DMS53 treated with DMSO at 0.1 percent for 48 hours (cell line): ENCODE measurements at regions not wholly inside any gene's neighbourhood (a gene's known extent, or its start where the extent isn't known, plus 50 kb on each side); places are given as distances from the start of the nearest gene placed in this dataset.
"Not testable (repeated sequence)": the region's sequence is repeated elsewhere in the genome, so short reads cannot be mapped to it uniquely, and the experiment has no call there.

Experiments used
- DNase-seq: peaks from one replicate; lab custom pipeline; 2025; ENCODE audit not compliant: unreplicated experiment; lab: John Stamatoyannopoulos, UW

DNA sequence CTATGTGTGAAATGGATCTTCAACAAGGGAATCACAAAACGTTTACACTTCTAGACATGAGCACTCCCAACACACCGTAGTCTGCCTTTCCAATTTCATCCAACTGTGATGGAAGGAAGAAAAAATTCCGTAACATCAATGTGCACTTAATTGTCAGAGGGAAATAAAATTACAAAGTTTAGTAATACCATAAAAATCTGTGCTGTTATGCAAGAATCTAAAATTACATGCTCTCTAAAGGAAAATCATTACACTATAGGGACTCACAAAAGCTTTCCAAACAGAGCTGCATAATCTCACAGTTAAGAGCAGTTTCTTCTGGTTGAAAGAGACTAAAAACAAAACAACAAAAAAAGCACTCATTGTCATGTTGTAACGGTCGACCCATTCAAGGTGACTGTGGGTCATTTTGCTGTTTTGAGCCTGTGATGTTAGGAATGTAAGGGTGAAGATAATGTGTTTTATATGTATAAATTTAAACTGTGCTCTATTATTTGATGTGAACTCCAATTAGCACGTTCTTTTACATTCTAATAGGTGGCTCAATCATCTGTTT lies 698.0 kb downstream of the TDRD15 start:
- no peak for DNase-seq

DNA sequence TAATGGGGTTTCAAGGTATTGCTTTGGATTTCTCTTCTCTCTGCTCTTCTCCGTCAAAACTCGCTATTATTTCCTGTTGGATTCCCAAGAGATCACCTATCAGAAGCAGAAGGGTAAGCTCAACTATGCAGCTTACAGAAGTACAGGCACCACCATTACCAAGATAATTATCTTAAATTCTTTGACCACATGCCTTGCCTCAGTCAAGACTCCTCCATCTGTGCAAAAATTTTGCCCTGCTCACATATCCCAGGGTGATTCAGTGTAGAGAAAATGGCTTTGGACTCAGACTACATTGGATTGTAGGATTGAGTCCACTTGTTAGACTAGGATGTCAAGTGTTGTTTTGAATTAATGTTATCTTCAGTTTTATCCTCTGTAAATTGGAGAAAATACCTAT lies 698.7 kb downstream of the TDRD15 start:
- DNase-seq = no peak

DNA sequence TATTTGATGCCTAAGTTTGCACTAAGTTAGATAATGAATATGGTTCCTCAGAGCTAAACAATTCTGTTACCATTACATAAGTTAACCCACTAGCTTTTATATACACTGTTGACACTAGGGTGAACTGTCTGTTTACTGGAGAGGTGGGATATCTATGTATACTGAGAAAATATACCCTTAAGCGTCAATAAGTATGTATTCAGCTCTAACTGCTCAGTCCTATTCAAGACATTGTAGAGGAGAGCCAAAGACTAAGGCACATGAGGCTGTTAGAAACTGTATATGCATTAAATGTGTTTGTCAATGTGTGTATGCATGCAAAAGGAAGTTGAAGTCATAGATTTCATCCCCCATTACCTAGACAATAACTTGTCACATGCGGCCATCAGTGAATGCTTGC lies 710.0 kb downstream of the TDRD15 start:
- DNase-seq = no peak

DNA sequence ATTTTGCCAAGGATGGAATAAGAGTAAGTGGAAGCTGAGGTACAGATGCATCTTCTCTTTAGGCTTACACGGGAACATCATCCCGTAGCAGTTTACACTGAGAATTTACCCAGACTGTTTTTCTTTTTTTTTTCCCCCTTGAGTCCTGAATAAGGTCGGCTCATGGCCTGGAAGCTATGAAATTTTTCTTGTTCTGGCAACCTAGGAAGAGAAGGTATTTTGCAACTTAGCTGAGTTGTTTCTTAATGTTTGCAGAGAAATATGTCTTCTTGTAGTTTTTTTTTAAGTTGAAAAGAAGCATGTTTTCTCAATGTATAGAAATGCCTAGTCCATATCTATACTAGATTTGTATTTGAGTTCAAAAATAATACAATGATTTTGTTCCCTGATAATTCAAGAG lies 712.5 kb downstream of the TDRD15 start:
- no peak for DNase-seq

DNA sequence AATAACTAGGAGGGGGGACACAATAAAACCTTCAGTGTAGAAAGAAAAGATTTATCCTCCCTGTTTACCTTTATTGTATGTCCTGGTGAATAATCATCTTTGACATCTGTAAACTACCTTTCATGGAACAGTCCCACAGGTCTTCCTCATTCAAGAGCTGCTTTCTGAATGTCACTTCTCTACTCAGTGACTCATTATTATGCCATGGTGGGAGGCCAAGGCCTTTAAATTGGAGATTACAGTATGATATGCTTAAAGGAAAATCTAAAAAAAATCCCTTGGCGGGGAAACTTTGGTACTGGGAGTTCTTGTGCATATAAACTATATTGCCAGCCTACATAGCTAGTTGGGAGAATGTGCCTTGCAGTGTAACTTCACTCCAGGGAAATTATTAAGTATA lies 713.0 kb downstream of the TDRD15 start:
- no peak for DNase-seq

DNA sequence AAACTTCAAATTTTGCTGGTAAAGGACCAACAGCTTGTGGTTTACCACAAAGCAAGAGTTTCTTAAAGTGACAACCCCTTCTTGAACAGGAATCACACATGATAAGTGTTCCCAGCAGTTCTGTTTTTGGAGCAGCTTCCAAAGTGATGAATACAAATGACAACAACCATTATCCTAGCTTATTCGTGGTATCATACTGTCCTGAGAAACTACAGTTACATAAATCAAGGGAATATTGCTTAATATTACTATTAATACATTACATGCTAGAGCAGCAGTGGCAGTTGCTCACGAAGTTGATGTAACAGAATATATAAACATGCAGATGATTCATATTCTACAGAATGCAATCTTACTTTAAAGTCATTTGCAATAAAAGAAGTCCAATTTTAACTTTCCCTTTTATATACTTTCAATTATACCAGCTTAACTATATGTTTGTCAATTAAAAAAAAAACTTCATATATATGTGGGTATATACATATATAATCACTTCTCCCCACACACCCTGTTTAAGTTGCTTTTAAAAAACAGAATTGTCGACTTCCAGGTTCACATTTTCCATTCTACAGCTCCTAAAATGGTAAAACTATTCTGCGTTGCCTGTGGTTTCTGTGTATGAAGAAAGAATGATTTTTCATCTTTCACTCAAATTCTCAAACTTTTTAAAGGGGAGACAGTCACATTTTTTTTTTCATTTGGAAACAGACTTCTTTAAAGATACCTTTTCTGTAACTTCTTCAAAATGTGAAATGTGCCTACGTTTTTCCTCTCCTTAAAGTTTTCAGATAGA lies 713.6 kb downstream of the TDRD15 start:
- DNase-seq = no peak

DNA sequence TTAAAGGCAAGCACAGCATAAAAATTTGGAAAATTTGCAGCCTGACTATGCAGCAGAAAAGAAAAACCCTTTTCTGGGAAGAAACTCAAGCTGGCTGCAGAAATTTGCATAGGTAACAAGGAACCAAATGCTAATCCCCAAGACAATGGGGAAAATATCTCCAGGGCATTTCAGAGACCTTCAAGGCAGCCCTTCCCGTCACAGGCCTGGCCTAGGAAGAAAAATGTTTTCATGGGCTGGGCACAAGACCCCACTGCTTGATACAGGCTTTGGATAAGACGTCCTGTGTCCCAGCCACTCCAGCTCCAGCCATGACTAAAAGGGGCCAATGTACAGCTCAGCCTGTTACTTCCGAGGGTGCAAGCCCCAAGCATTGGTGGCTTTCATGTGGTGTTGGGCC lies 717.6 kb downstream of the TDRD15 start:
- DNase-seq = no peak

DNA sequence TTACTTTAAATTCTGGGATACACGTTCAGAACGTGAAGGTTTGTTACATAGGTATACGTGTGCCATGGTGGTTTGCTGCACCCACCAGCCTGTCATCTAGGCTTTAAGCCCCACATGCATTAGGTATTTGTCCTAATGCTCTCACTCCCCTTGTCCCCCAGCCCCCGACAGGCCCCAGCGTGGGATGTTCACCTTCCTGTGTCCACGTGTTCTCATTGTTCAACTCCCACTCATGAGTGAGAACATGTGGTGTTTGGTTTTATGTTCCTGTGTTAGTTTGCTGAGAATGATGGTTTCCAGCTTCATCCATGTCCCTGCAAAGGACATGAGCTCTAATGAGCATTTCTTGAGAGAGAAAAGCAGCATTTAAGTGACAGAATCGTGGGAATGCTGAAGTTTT lies 726.6 kb downstream of the TDRD15 start:
- DNase-seq = not testable (repeated sequence)

DNA sequence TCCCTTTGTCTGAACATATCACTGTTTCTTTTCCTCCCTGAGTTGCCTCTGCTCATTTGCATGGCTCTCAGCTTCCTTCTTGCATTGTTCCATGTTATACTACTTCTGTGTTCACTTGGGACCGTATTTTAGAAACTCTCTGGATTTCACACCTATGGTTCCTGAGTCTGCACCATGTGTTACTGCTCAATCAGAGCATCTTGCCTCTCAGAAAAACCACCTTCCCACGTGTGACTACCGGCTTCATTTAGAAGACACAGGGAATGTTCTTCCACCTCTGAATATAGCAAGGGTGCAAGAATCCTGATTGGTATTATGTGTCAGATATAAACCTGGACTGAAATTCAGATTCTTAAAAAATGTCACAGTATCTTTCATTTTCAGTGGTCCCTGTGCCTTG lies 731.2 kb downstream of the TDRD15 start:
- no peak for DNase-seq

DNA sequence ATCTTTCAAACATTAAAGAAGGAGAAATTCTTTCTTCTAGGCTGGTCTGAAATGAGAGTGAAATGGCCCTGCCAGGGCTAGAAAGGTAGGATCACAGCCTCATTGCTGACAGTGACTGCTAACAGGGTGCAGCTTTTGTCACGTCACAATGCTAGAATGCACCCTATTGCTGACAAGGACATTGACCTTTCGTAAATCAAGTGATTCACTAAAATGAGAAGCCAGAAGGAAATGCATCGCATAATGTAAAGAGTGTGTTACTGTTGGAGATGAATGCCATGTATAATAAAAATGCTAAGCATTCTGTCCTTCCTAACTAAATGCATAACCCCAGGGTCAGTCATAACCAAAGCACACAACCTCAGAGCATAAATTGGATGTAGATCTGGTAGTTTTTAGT lies 732.9 kb downstream of the TDRD15 start:
- DNase-seq = no peak

DNA sequence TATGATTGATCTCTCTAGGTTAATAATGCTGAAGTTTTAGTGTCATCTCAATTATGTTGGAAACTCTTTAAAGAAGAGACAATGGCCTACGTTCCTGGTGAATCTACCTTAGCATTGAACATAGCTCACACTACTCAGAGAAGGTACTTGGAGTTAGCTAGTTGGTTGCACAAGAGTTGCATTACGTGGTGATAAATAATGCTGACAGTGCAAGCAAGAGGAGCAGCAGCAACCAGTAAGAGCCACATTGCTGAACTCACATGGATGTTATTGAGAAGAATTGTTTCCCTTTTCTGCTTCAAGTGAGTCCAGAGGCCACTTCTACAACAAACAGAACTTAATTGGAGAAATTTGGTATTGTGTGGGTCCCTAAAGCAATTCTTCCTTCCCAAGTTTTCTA lies 737.1 kb downstream of the TDRD15 start:
- peak; percentile 1 for DNase-seq

DNA sequence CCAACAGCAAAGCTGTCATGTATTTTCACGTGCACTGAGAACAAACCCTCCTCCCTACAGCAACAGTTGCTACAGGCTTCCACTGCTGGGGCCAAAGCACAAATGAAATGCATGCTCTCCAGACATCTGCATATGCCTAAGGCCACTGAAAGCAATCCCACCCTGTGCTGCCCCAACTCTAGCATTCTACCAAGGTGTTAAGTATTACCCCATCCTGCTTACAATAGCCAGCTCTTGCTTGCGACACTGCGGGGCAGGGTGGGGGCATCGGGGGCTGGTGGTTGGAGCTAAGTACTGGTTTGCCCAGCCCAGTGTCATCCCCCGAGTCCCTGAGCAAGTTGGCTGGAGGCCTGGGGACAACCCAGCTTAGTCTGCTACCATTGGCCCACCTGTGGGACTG lies 742.5 kb downstream of the TDRD15 start:
- no peak for DNase-seq

DNA sequence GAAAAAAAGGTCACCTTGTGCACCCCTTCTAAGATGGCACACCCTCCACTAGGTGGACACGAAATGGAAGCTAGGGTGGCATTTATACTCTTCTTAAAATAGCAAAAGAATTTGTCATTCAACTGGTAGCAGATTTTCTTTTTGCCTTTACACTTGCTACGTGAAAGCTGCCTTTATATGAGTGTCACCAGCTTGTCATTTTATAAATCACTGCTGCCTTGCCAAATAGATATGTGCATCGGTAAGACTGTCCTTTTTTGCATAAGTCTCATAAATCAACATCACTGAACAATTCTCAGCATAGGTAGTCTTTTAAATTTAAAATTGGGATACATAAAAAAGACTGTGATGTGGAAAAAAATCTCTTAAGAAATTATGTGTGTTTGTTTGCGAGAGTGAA lies 764.1 kb downstream of the TDRD15 start:
- no peak for DNase-seq

DNA sequence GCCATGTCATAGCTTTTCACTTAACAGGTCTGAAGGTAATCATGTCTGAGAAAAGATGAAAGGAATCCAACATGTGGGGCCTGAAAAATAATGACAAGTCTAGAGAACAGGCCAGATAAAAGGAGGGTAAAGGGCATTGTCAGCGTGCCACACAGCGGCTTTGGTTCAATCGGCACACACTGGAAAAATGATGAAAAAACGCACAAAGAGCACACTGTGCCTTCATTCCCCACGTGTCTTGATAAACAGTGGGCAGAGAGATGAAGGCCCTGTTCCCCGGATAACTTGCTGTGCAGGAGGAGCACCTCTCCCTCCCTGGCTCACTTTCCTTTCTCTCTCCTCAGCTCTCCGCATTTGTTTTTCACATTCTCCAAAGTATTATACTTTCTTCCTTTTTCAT lies 766.3 kb downstream of the TDRD15 start:
- no peak for DNase-seq

DNA sequence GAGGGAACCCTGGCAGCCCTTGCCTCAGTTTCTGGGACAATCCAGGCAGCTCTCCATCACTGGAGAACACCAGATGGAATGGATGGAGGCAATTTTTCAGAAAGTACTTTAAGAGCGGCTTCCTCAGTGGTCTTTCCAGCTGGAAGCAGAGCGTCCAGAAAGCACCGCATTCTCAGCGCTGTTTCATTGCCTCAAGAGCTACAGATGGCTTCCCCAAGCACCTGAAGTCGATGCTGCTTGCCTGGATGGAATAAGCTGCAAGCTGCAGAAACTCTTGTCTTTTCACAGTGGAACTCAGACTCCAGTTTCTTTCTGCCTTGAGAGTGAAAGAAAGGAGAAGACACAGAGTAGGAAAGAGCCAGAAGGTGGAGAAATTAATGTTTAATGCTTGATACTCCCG lies 766.9 kb downstream of the TDRD15 start:
- no peak for DNase-seq

DNA sequence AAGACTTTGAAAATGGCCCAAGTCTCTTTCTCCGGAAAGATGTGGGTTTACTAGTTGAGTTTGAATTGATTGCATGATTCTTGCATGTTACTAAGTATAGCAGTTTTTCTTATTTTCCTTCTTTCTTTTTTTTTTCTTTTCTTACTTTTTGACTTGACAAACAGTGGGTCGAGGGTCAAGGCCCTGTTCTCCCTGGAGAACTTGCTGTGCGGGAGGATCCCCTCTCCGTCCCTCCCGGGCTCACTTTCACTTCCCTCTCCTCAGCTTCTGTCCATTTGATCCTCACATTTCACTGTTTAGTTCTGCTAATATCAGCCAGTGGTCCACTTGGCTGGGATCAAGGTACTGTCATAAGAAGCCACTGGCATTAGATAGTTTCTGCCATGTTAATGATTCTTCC lies 767.4 kb downstream of the TDRD15 start:
- no peak for DNase-seq

DNA sequence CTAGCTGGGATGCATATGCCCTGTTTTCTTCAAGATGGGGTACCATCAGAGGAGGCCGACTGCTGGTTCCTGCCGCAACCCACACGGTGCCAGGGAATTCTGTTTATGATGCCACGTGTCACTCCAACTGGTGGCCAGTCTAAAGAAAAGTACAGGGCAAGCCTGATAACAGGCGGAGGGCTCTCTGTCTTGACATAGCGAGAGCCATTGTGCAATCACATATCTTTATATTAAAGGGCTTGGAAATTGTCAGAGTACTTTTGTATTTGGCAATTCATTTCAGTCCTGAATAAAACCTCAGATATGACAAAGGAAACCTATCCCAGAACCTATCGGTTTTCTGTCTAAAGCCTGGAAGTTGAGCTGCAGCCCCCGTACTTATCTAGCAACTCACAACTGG lies 768.4 kb downstream of the TDRD15 start:
- DNase-seq = no peak

DNA sequence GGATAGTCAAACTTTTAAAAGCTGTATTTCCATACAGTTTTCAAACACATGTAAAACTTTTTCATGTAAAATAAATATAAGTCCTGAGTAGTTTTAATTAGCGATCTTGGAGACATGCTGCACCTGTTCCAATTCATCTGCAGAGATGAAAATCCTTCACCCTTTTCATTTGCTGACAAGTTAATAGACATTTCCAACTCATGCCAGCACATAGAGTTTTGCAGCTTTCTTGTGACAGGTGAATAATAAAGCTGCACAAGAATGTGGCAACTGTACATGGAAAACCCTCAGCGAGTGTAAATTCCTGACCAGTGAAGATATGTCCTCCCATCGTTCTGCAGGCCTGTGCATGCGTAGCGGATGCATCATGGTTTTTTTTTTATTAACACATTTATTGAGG lies 771.4 kb downstream of the TDRD15 start:
- no peak for DNase-seq

DNA sequence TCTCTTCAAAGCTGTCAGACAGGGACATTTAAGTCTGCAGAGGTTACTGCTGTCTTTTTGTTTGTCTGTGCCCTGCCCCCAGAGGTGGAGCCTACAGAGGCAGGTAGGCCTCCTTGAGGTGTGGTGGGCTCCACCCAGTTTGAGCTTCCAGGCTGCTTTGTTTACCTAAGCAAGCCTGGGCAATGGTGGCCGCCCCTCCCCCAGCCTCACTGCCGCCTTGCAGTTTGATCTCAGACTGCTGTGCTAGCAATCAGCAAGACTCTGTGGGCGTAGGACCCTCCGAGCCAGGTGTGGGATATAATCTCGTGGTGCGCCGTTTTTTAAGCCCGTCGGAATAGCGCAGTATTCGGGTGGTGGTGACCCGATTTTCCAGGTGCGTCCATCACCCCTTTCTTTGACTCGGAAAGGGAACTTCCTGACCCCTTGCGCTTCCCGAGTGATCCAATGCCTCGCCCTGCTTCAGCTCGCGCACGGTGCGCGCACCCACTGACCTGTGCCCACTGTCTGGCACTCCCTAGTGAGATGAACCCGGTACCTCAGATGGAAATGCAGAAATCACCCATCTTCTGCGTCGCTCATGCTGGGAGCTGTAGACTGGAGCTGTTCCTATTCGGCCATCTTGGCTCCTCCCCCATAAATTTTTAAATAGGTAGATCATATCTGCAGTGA lies 785.1 kb downstream of the TDRD15 start:
- not testable (repeated sequence) for DNase-seq

DNA sequence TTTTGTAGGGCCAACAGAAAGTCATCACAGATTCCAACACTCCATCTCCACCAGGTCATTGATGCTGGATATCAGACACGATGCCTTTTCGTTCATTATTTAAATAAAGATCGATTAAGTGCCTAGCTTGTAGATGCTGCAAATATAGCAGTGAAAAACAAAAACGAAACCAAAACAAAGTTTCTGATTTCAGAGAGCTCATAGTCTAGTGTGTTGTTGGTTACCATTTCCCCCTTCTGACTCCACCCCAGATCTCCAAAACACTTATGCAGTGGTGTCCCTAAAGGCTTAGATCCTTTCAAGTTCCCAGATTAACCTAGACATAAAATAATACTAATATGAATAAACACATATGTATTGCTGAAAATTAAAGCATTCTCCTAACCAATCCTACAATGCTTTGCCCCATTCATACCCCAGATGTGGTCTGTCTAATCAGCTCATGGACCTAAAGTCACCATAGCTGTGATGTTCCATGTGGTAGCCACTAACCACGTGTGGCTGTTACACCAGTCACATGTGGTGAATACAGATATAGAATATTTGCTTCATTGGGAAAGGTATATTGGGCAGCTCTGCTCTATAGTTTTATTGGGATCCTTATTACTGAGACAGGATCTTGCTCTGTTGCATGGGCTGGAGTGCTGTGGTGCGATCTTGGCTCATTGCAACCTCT lies 787.2 kb downstream of the TDRD15 start:
- DNase-seq = no peak

DNA sequence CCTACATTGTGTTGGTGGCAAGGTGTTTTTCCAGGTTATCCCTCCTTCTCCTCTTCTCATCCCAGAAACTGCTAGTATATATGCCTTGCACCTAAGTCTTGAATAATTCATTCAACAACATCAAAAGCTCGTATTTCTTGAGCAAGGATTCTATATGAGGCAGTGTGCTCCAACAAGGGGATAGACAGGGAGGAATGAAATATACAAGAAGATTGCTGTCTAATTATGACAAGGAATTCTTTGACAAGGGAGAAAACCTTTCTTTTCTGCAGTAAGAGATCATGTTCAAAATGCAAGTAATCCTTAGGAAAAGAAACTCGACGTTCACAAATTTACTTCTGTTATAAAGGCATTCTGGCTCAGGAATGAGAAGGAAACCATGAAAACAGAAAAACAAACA lies 788.6 kb downstream of the TDRD15 start:
- no peak for DNase-seq

DNA sequence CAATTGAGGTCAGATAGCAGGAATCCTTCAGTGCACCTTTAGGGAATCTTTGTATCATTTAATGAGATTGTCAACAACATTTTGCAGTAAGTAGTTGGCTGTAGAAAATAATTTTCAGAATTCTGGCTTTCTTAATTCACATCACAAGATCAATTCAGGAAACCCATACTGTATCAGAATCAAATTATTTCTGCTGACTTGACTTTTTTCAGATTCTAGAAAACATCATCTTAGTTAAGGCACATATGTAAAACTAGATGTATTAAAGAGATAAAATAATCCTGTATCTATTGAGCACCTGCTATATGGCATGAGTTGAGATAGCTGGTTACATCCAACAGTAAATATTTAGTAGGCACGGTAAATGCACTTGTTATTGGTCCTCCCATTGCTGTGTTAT lies 791.4 kb downstream of the TDRD15 start:
- DNase-seq = no peak
